IMR-90 (cell line): ENCODE measurements at regions not wholly inside any gene's neighbourhood (a gene's known extent, or its start where the extent isn't known, plus 50 kb on each side); places are given as distances from the start of the nearest gene placed in this dataset.

Experiments used
- ATAC-seq: fragments of 200-7000 bp; cut with Tn5 transposase; 2 replicates; pipeline ENCODE4 v1.9.1; 2020; ENCODE audit warnings: low read depth, mild to moderate bottlenecking, moderate library complexity
- BruUV-seq: library from RNA; stranded (reverse); fragments of 400-500 nt; replicated peaks from 2 replicates; lab custom pipeline; 2021; lab: Mats Ljungman, UMichigan
- CTCF ChIA-PET: fragments of 300-600 bp; formaldehyde crosslinking; extraction: SDS; loops from one replicate; lab custom pipeline; 2021; ENCODE audit warnings: antibody characterized with exemption; lab: Yijun Ruan, JAX
- POLR2A ChIA-PET: fragments of 300-600 bp; sonication (Branson Sonifier 250); formaldehyde crosslinking; loops from one replicate; lab custom pipeline; 2022; ENCODE audit warnings: antibody characterized with exemption; ENCODE audit not compliant: unreplicated experiment; lab: Charles Lee
- DNase-seq: peaks from one replicate; pipeline ENCODE4 v3.0.0; 2013
- H2AFZ ChIP-seq: replicated peaks from 2 replicates; pipeline ENCODE3; 2013; ENCODE audit warnings: low read length, mild to moderate bottlenecking; ENCODE audit not compliant: poor library complexity
- H2AK5ac ChIP-seq: 2 replicates; pipeline ENCODE4 v1.6.1; 2013; ENCODE audit warnings: low read depth, low read length, inconsistent platforms
- H2AK9ac ChIP-seq: replicated peaks from 2 replicates; pipeline ENCODE3; 2013; ENCODE audit warnings: mild to moderate bottlenecking, low read depth, low read length, moderate library complexity; ENCODE audit not compliant: poor library complexity
- H2BK120ac ChIP-seq: 2 replicates; pipeline ENCODE4 v1.6.1; 2013; ENCODE audit warnings: low read depth, low read length, inconsistent platforms
- H2BK15ac ChIP-seq: 3 replicates; pipeline ENCODE4 v1.6.1; 2013; ENCODE audit warnings: low read depth, low read length, inconsistent platforms
- H2BK20ac ChIP-seq: 2 replicates; pipeline ENCODE4 v1.6.1; 2013; ENCODE audit warnings: low read depth, mild to moderate bottlenecking, inconsistent platforms, low read length, moderate library complexity
- H2BK5ac ChIP-seq: 2 replicates; pipeline ENCODE4 v1.6.1; 2013; ENCODE audit warnings: mild to moderate bottlenecking, low read depth, low read length, inconsistent platforms; ENCODE audit not compliant: poor library complexity, severe bottlenecking
- H3K14ac ChIP-seq: replicated peaks from 2 replicates; pipeline ENCODE4 v1.6.1; 2013; ENCODE audit warnings: low read depth, low read length, inconsistent platforms
- H3K18ac ChIP-seq: 2 replicates; pipeline ENCODE4 v1.6.1; 2013; ENCODE audit warnings: low read depth, low read length, control low read depth
- H3K23ac ChIP-seq: 2 replicates; pipeline ENCODE4 v1.6.1; 2013; ENCODE audit warnings: low read depth, low read length, inconsistent platforms
- H3K27ac ChIP-seq: 2 replicates; pipeline ENCODE4 v1.5.1; 2013; ENCODE audit warnings: mild to moderate bottlenecking, control low read depth, low read length; ENCODE audit not compliant: insufficient read depth
- H3K27me3 ChIP-seq: 2 replicates; pipeline ENCODE4 v1.6.1; 2013; ENCODE audit warnings: low read length; ENCODE audit not compliant: control insufficient read depth, insufficient read depth
- H3K36me3 ChIP-seq: 2 replicates; pipeline ENCODE4 v1.6.1; 2013; ENCODE audit warnings: low read length, mixed read lengths; ENCODE audit not compliant: control insufficient read depth, insufficient read depth
- H3K4ac ChIP-seq: 2 replicates; pipeline ENCODE4 v1.6.1; 2013; ENCODE audit warnings: low read depth, low read length, inconsistent platforms
- H3K4me1 ChIP-seq: 2 replicates; pipeline ENCODE4 v1.6.1; 2013; ENCODE audit warnings: low read length, mixed read lengths; ENCODE audit not compliant: control insufficient read depth, insufficient read depth
- H3K4me2 ChIP-seq: 2 replicates; pipeline ENCODE4 v1.6.1; 2013; ENCODE audit warnings: low read depth, mild to moderate bottlenecking, control low read depth, low read length, moderate library complexity
- H3K4me3 ChIP-seq: 2 replicates; pipeline ENCODE4 v1.5.1; 2013; ENCODE audit warnings: low read depth, mild to moderate bottlenecking, control low read depth, low read length, moderate library complexity; ENCODE audit not compliant: insufficient read depth
- H3K56ac ChIP-seq: 2 replicates; pipeline ENCODE4 v1.6.1; 2013; ENCODE audit warnings: low read length, inconsistent platforms; ENCODE audit not compliant: insufficient read depth; ENCODE audit errors: extremely low read depth
- H3K79me1 ChIP-seq, 2 experiments: 2 replicates each; pipeline ENCODE4 v1.6.1; 2013; ENCODE audit warnings: low read length in 2 of 2, inconsistent platforms in 1 of 2, low read depth in 1 of 2
- H3K9ac ChIP-seq: 2 replicates; pipeline ENCODE4 v1.6.1; 2013; ENCODE audit warnings: low read depth, low read length, control low read depth
- H3K9me1 ChIP-seq: 2 replicates; pipeline ENCODE4 v1.6.1; 2013; ENCODE audit warnings: low read length, inconsistent platforms; ENCODE audit not compliant: insufficient read depth
- H3K9me3 ChIP-seq: 2 replicates; pipeline ENCODE4 v1.6.1; 2013; ENCODE audit warnings: low read length; ENCODE audit not compliant: control insufficient read depth, insufficient read depth
- H4K20me1 ChIP-seq: 2 replicates; pipeline ENCODE4 v1.6.1; 2013; ENCODE audit warnings: low read length, inconsistent platforms; ENCODE audit not compliant: insufficient read depth
- H4K5ac ChIP-seq: 2 replicates; pipeline ENCODE4 v1.6.1; 2013; ENCODE audit warnings: mild to moderate bottlenecking, low read depth, low read length, control low read depth
- H4K8ac ChIP-seq, 2 experiments: 2 replicates each; pipeline ENCODE4 v1.6.1; 2013; ENCODE audit warnings: low read depth in 2 of 2, low read length in 2 of 2, control low read depth in 1 of 2, inconsistent platforms in 1 of 2
- H4K91ac ChIP-seq: 2 replicates; pipeline ENCODE4 v1.6.1; 2013; ENCODE audit warnings: low read depth, low read length, inconsistent platforms; ENCODE audit not compliant: insufficient read depth
- RFX5 ChIP-seq: IDR thresholded peaks from 2 replicates; pipeline ENCODE4 v1.8.0; 2012; ENCODE audit warnings: low read depth, mild to moderate bottlenecking, low read length, moderate library complexity
- WGBS, 2 experiments: methylation state at CpG; one replicate each; pipeline versions ENCODE4 v1.1.5 to v1.1.7; 2013; ENCODE audit warnings: missing lambda C conversion rate in 2 of 2; ENCODE audit not compliant: insufficient read length in 1 of 2; ENCODE audit errors: extremely low coverage in 2 of 2; 5-methylcytosine and 5-hydroxymethylcytosine counted together
- dilution Hi-C: fragments of 300-500 bp; cut with HindIII; formaldehyde crosslinking; loops from one replicate; pipeline ENCODE4 v1.14.3; 2018; ENCODE audit warnings: low sequenced_read_pairs; ENCODE audit not compliant: unreplicated experiment
- in situ Hi-C: fragments of 300-500 bp; cut with MboI; formaldehyde crosslinking; loops from 3 replicates; pipeline ENCODE4 v1.14.3; 2019; ENCODE audit warnings: low sequenced_read_pairs, inconsistent platforms, mixed read lengths
- intact Hi-C: fragments of 100-400 bp; cut with micrococcal nuclease; formaldehyde crosslinking; loops from 2 replicates; pipeline ENCODE4 v1.10.0; 2022
- TF ChIP-seq, protein P1 (sequence below): fragments of 150-350 bp; IDR thresholded peaks from 2 replicates; pipeline ENCODE4 v1.6.1; 2017; ENCODE audit warnings: mild to moderate bottlenecking, antibody characterized with exemption, low read length, low read depth

DNA sequence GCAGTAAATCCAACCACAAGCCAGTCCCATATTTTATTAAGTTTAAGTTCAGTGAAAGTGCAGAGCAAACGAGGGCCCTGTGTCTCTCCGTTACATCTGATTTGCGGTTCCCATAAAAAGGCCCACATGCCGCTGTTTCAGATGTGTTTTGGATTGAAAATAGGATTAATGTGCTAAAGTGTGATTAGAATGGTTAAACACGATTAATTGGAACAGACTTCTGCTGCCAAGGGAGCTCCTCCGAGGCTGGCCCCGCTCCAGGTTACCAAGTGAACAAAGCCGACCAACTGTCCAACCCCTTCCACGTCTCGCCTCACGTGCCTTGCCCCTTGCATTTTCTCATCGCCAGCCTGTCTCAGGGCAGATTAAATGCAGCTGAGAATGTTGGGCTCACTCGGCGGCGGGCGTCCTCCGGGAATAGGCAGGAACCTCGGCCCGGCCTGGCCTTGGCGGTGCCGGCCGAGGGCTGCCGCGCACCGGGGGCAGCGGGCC is 166.5 kb upstream of the GSC start:
- ATAC-seq = peak; percentile 46; the same call in 1 of the 2 replicates
- 0% methylated on average over 1 of the region's 26 CpGs; no CpG with 5 or more reads in 1 of the 2 experiments for WGBS, 2 experiments

More for the DNA sequence above, 166.5 kb upstream of the GSC start:
- Histone ChIP-seq H3K4me1 (no peaks in the 10 kb centered on the region), H3K14ac (no peak overlapping the region), H2BK20ac (no peak overlapping the region), H2AFZ (no peak overlapping the region), H3K27ac (no peak overlapping the region), H3K36me3 (no peaks in the 10 kb centered on the region), H3K4me3 (no peak overlapping the region), H3K4ac (no peak overlapping the region), H2AK9ac (no peak overlapping the region), H2BK15ac (no peak overlapping the region), H3K27me3 (no peaks in the 10 kb centered on the region; the same call in 1 of the 2 replicates), H2BK5ac (no peak overlapping the region), H4K5ac (no peak overlapping the region), H4K20me1 (no peaks in the 10 kb centered on the region), H3K79me1 (no peaks in the 10 kb centered on the region), H2BK120ac (no peak overlapping the region), H3K9me3 (peaks cover 4% of the 10 kb centered on the region; the same call in 1 of the 2 replicates), H3K56ac (no peak overlapping the region), H3K18ac (no peak overlapping the region), H2AK5ac (no peak overlapping the region), H3K23ac (no peak overlapping the region), H4K8ac (no peak overlapping the region), H4K91ac (no peak overlapping the region), H3K9ac (no peak overlapping the region), H3K9me1 (no peaks in the 10 kb centered on the region), H3K4me2 (no peak overlapping the region; the same call in 1 of the 2 replicates)
- intact Hi-C loops = no loop called here
- dilution Hi-C loops = no loop called here
- ChIA-PET POLR2A (interaction anchor here (0.6 kb wide), 1 partner anchor 33 kb away, joined by 3 read pairs; no protein-coding TSS in a partner anchor), CTCF (no interaction called here)
- no peak for DNase-seq
- TF ChIP-seq RFX5 = no peak
- TF ChIP-seq, protein P1, sequence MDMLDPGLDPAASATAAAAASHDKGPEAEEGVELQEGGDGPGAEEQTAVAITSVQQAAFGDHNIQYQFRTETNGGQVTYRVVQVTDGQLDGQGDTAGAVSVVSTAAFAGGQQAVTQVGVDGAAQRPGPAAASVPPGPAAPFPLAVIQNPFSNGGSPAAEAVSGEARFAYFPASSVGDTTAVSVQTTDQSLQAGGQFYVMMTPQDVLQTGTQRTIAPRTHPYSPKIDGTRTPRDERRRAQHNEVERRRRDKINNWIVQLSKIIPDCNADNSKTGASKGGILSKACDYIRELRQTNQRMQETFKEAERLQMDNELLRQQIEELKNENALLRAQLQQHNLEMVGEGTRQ = peak; percentile 38; the same call in 1 of the 2 replicates
- in situ Hi-C loops = no loop called here
- no TSS peak for BruUV-seq
